ENCODE measurements at regions not wholly inside any gene's neighbourhood (a gene's known extent, or its start where the extent isn't known, plus 50 kb on each side); places are given as distances from the start of the nearest gene placed in this dataset.

GRCh38 chr11:116656011-116656410 lies 116.8 kb downstream of the BUD13 start:
- H3K4me1 ChIP-seq (replicated peaks), result no peaks in the 10 kb centered on the region
- no peaks in the 10 kb centered on the region for H3K36me3 ChIP-seq
- no peaks in the 10 kb centered on the region for H3K9me3 ChIP-seq (replicated peaks)
- H3K27me3 ChIP-seq (replicated peaks), result no peaks in the 10 kb centered on the region
- H3K27ac ChIP-seq, result no peak overlapping the region
- no peak overlapping the region for H3K4me3 ChIP-seq
- DNase-seq (ENCODE audit: low read depth in 1 of 2, low spot score in 2 of 2), result no peak

DNA sequence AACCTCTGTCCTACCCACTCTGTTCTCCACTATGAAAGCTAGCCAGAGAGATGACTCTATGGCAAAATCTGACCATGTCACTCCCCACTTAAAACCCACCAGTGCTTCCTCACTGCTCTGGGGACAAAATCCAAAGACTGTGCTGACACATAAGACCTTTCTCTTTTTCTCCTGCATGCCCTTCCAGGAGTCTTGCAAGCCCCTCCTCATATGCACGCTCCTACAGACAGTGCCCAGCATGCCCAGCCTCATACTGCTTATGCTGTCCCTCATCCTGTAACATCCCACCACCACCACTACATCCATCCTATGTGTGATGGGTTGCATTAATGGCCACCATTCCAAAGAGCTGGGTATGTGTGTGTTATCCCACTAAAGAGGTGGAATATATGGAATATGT lies 118.3 kb downstream of the BUD13 start:
- Histone ChIP-seq H3K4me1 (replicated peaks) (no peaks in the 10 kb centered on the region), H3K27ac (no peak overlapping the region), H3K4me3 (no peak overlapping the region), H3K9me3 (replicated peaks) (no peaks in the 10 kb centered on the region), H3K27me3 (replicated peaks) (no peaks in the 10 kb centered on the region), H3K36me3 (no peaks in the 10 kb centered on the region)
- DNase-seq (ENCODE audit: low read depth in 1 of 2, low spot score in 2 of 2), result no peak

DNA sequence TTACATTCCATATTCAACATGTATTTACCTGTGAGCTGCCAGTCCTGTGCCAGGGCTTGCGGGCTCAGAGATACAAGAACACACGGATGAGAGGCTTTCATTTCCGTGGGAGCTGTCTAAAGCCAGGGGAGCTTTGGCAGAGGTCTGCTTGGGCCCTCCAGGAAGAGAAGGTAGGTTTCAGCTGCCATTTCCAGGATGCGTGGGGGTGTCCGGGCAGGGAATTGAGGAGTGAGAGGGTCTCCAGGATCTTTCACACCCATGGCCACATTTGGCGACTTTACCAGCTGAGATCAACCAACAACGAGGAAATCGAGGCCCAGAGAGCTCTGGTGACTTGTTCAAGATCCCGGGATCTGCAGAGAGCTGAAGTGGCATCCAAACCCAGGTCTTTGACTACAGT lies 119.6 kb downstream of the BUD13 start:
- no peaks in the 10 kb centered on the region for H3K4me1 ChIP-seq (replicated peaks)
- no peaks in the 10 kb centered on the region for H3K36me3 ChIP-seq
- DNase-seq (ENCODE audit: low read depth in 1 of 2, low spot score in 2 of 2), result no peak
- no peaks in the 10 kb centered on the region for H3K27me3 ChIP-seq (replicated peaks)
- no peak overlapping the region for H3K27ac ChIP-seq
- no peaks in the 10 kb centered on the region for H3K9me3 ChIP-seq (replicated peaks)
- no peak overlapping the region for H3K4me3 ChIP-seq

- no peak overlapping the region for H3K27ac ChIP-seq
- no peak for DNase-seq (ENCODE audit: low read depth in 1 of 2, low spot score in 2 of 2)
- no peaks in the 10 kb centered on the region for H3K27me3 ChIP-seq (replicated peaks)
- no peak overlapping the region for H3K4me3 ChIP-seq
- H3K36me3 ChIP-seq, result no peaks in the 10 kb centered on the region
- H3K9me3 ChIP-seq (replicated peaks), result no peaks in the 10 kb centered on the region
- no peaks in the 10 kb centered on the region for H3K4me1 ChIP-seq (replicated peaks)
Observed at GRCh38 chr11:116651737-116652237, 121.0 kb downstream of the BUD13 start.

DNA sequence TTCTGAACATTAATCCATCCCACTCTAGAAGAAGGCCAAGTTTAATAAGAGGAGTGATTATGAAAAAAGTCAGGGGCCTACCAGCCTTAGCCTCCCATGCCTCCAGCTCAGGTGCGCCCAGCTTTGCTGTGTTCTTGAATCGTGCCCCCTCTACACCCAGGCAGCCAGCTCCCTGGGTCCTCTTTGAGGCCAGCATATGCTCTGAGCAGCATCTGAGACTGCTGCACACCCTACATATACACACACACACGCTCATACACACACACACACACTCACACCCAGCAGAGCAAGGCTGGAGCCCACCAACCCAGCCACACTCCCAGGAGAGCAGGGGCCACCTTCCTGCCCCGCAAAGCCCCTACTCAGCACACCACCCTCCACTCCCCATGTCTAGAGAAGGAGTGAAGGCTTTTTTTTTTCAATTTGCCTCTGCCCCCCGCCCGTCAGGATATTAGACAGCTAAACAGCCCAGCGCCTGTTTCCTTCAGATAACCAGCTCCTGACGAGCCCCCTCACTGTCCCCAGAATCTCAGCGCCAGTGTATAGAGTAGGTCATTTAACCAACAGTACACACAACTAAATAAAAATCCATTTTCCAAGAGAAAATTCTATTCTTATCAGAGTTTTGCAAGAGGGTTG lies 121.6 kb downstream of the BUD13 start:
- H3K9me3 ChIP-seq (replicated peaks), result no peaks in the 10 kb centered on the region
- DNase-seq (ENCODE audit: low read depth in 1 of 2, low spot score in 2 of 2), result no peak
- H3K27ac ChIP-seq, result no peak overlapping the region
- no peaks in the 10 kb centered on the region for H3K27me3 ChIP-seq (replicated peaks)
- no peak overlapping the region for H3K4me3 ChIP-seq
- no peaks in the 10 kb centered on the region for H3K4me1 ChIP-seq (replicated peaks)
- no peaks in the 10 kb centered on the region for H3K36me3 ChIP-seq

DNA sequence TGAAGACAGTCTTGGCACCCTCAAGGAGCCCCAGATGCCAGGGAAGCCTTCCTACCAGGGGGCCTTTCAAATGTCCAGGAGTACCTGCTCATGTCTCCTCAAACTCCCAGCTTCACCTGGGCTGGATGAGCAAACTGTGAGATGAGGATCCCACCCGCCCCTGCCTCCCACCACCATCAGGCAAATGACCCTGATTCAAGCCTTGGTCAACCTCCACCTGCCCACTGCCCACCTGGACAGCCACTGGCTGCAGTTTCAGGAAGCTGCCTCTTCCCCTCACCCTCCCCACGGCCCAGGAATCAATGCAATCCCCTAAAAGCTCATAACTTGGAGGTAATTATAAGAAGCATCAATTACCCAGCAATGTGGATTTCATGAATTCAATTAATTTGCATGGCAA lies 122.7 kb downstream of the BUD13 start:
- H3K27ac ChIP-seq, result no peak overlapping the region
- no peaks in the 10 kb centered on the region for H3K4me1 ChIP-seq (replicated peaks)
- H3K9me3 ChIP-seq (replicated peaks), result no peaks in the 10 kb centered on the region
- no peak overlapping the region for H3K4me3 ChIP-seq
- no peaks in the 10 kb centered on the region for H3K27me3 ChIP-seq (replicated peaks)
- H3K36me3 ChIP-seq, result no peaks in the 10 kb centered on the region
- DNase-seq (ENCODE audit: low read depth in 1 of 2, low spot score in 2 of 2), result no peak

- Histone ChIP-seq H3K36me3 (no peaks in the 10 kb centered on the region), H3K9me3 (replicated peaks) (no peaks in the 10 kb centered on the region), H3K4me3 (no peak overlapping the region), H3K27me3 (replicated peaks) (no peaks in the 10 kb centered on the region), H3K27ac (no peak overlapping the region), H3K4me1 (replicated peaks) (no peaks in the 10 kb centered on the region)
- DNase-seq (ENCODE audit: low read depth in 1 of 2, low spot score in 2 of 2), result no peak
Observed at GRCh38 chr11:116649268-116649667, 123.5 kb downstream of the BUD13 start.

DNA sequence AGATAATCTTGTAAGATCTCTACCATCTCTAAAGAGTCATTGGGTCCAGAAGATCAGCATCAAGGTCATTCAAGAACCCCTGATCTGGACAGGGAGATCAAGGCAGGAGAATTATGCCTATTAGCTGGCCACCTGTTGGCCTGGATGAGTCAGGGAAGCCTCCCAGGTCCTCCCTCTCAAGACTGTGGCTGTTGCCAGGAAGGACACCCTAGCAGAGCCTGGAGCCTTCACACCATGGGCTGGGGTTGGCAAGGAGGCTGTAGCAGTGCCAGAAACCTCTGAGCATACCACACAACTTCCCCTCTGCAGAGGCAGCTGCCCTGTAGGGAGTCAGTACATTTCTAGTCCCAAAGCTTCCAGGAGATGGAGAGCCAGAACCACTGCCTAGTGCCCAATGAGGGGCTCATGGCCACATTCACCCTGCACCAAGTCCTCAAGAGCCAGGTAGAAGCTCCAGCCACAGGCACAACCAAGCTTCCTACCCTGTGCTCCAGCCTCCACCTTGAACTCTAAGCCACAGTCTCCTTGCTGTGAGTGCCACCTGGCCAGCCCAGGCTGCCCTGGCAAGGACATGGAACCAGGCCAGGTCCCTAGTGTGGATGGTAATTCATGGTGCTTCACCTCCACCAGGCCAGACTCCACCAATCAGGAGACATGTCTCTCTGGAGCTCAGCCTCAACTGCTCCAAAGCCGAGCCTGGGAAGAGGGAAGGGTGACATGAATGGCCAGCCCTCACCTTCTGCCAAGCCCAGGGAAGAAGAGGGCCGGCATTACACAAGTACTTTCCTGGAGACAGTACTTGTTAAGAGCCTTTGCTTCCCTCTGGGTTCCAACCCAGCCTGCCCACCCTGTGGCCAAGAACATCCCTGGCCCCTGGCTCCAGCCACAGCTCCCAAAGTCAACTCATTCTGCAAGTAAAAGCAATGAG lies 124.3 kb downstream of the BUD13 start:
- no peaks in the 10 kb centered on the region for H3K9me3 ChIP-seq (replicated peaks)
- no peak overlapping the region for H3K4me3 ChIP-seq
- no peaks in the 10 kb centered on the region for H3K27me3 ChIP-seq (replicated peaks)
- no peaks in the 10 kb centered on the region for H3K36me3 ChIP-seq
- no peaks in the 10 kb centered on the region for H3K4me1 ChIP-seq (replicated peaks)
- DNase-seq (ENCODE audit: low read depth in 1 of 2, low spot score in 2 of 2), result no peak
- H3K27ac ChIP-seq, result no peak overlapping the region

GRCh38 chr11:116647305-116648080 lies 125.3 kb downstream of the BUD13 start:
- Histone ChIP-seq H3K36me3 (no peaks in the 10 kb centered on the region), H3K9me3 (replicated peaks) (no peaks in the 10 kb centered on the region), H3K4me1 (replicated peaks) (no peaks in the 10 kb centered on the region), H3K4me3 (no peak overlapping the region), H3K27ac (no peak overlapping the region), H3K27me3 (replicated peaks) (no peaks in the 10 kb centered on the region)
- no peak for DNase-seq (ENCODE audit: low read depth in 1 of 2, low spot score in 2 of 2)

DNA sequence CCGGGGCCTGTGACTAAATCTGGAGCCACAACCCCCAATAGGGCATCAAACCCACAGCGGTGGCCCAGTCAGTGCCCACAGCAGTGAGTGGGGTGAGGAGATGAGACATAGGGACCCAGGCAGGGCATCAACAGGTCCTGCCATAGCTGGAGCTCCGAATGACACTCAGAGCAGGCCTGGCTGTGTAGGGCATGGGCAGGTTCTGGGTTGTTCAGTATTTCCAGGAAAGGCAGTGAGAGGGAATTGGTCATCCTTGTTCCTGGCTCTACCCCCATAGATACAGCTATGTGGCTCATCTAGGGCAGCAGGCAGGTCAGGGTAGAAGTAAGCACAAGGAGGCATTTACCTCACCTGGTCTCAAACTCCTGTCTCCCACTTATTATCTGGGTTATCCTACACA lies 126.6 kb downstream of the BUD13 start:
- H3K4me3 ChIP-seq, result no peak overlapping the region
- H3K27ac ChIP-seq, result no peak overlapping the region
- H3K36me3 ChIP-seq, result no peaks in the 10 kb centered on the region
- DNase-seq (ENCODE audit: low read depth in 1 of 2, low spot score in 2 of 2), result no peak
- no peaks in the 10 kb centered on the region for H3K9me3 ChIP-seq (replicated peaks)
- no peaks in the 10 kb centered on the region for H3K4me1 ChIP-seq (replicated peaks)
- no peaks in the 10 kb centered on the region for H3K27me3 ChIP-seq (replicated peaks)

- Histone ChIP-seq H3K9me3 (replicated peaks) (no peaks in the 10 kb centered on the region), H3K4me3 (no peak overlapping the region), H3K36me3 (no peaks in the 10 kb centered on the region), H3K4me1 (replicated peaks) (no peaks in the 10 kb centered on the region), H3K27me3 (replicated peaks) (no peaks in the 10 kb centered on the region), H3K27ac (no peak overlapping the region)
- DNase-seq (ENCODE audit: low read depth in 1 of 2, low spot score in 2 of 2), result no peak
Observed at GRCh38 chr11:116644941-116645305, 127.9 kb downstream of the BUD13 start.

GRCh38 chr11:116644201-116644940 lies 128.4 kb downstream of the BUD13 start:
- Histone ChIP-seq H3K4me1 (replicated peaks) (no peaks in the 10 kb centered on the region), H3K4me3 (no peak overlapping the region), H3K9me3 (replicated peaks) (no peaks in the 10 kb centered on the region), H3K36me3 (no peaks in the 10 kb centered on the region), H3K27ac (no peak overlapping the region), H3K27me3 (replicated peaks) (no peaks in the 10 kb centered on the region)
- DNase-seq (ENCODE audit: low read depth in 1 of 2, low spot score in 2 of 2), result no peak

- no peak for DNase-seq (ENCODE audit: low read depth in 1 of 2, low spot score in 2 of 2)
- no peaks in the 10 kb centered on the region for H3K4me1 ChIP-seq (replicated peaks)
- no peaks in the 10 kb centered on the region for H3K9me3 ChIP-seq (replicated peaks)
- H3K4me3 ChIP-seq, result no peak overlapping the region
- no peaks in the 10 kb centered on the region for H3K27me3 ChIP-seq (replicated peaks)
- H3K36me3 ChIP-seq, result no peaks in the 10 kb centered on the region
- H3K27ac ChIP-seq, result no peak overlapping the region
Observed at GRCh38 chr11:116643521-116643920, 129.3 kb downstream of the BUD13 start.

Data from SJSA1 (cell line).